GM18873 (cell line): ENCODE measurements at regions not wholly inside any gene's neighbourhood (a gene's known extent, or its start where the extent isn't known, plus 50 kb on each side); places are given as distances from the start of the nearest gene placed in this dataset.
"Not testable (repeated sequence)": the region's sequence is repeated elsewhere in the genome, so short reads cannot be mapped to it uniquely, and the experiment has no call there.

ENCODE experiments used
- ATAC-seq: cut with Tn5 transposase; IDR thresholded peaks from one replicate; pipeline ENCODE4 v1.9.1; 2021; ENCODE audit warnings: mild to moderate bottlenecking, moderate library complexity, moderate number of reproducible peaks; ENCODE audit not compliant: unreplicated experiment, low FRiP score

- not testable (repeated sequence) for ATAC-seq
These were observed 150.6 kb upstream of the ANKRD20A1 start for GRCh38 chr9:67708109-67708508.

GRCh38 chr9:67711429-67711828 is 147.3 kb upstream of the ANKRD20A1 start:
- not testable (repeated sequence) for ATAC-seq

GRCh38 chr9:67711931-67712330 is 146.8 kb upstream of the ANKRD20A1 start:
- not testable (repeated sequence) for ATAC-seq

- not testable (repeated sequence) for ATAC-seq
These were observed 145.8 kb upstream of the ANKRD20A1 start for GRCh38 chr9:67712956-67713355.

- ATAC-seq, result not testable (repeated sequence)
These were observed 140.8 kb upstream of the ANKRD20A1 start for GRCh38 chr9:67717830-67718388.

- not testable (repeated sequence) for ATAC-seq
These were observed 138.2 kb upstream of the ANKRD20A1 start for GRCh38 chr9:67720491-67720890.

- ATAC-seq, result peak; percentile 83
These were observed 136.2 kb upstream of the ANKRD20A1 start for GRCh38 chr9:67722460-67723090.

- ATAC-seq, result not testable (repeated sequence)
These were observed 135.5 kb upstream of the ANKRD20A1 start for GRCh38 chr9:67723185-67723584.

GRCh38 chr9:67724885-67725284 is 133.8 kb upstream of the ANKRD20A1 start:
- ATAC-seq, result not testable (repeated sequence)

GRCh38 chr9:67726213-67726988 is 132.3 kb upstream of the ANKRD20A1 start:
- ATAC-seq, result not testable (repeated sequence)

GRCh38 chr9:67763133-67763532 is 95.6 kb upstream of the ANKRD20A1 start:
- not testable (repeated sequence) for ATAC-seq

- ATAC-seq, result not testable (repeated sequence)
These were observed 86.9 kb upstream of the ANKRD20A1 start for GRCh38 chr9:67771807-67772206.

GRCh38 chr9:67800170-67800569 is 58.6 kb upstream of the ANKRD20A1 start:
- not testable (repeated sequence) for ATAC-seq
